CD1c-positive myeloid dendritic cell (primary cell): ENCODE measurements at regions not wholly inside any gene's neighbourhood (a gene's known extent, or its start where the extent isn't known, plus 50 kb on each side); places are given as distances from the start of the nearest gene placed in this dataset.
"Not testable (repeated sequence)": the region's sequence is repeated elsewhere in the genome, so short reads cannot be mapped to it uniquely, and the experiment has no call there.

Experiments
- DNase-seq: peaks from one replicate; pipeline ENCODE4 v3.0.0-alpha.2; 2016; ENCODE audit errors: extremely low spot score

DNA sequence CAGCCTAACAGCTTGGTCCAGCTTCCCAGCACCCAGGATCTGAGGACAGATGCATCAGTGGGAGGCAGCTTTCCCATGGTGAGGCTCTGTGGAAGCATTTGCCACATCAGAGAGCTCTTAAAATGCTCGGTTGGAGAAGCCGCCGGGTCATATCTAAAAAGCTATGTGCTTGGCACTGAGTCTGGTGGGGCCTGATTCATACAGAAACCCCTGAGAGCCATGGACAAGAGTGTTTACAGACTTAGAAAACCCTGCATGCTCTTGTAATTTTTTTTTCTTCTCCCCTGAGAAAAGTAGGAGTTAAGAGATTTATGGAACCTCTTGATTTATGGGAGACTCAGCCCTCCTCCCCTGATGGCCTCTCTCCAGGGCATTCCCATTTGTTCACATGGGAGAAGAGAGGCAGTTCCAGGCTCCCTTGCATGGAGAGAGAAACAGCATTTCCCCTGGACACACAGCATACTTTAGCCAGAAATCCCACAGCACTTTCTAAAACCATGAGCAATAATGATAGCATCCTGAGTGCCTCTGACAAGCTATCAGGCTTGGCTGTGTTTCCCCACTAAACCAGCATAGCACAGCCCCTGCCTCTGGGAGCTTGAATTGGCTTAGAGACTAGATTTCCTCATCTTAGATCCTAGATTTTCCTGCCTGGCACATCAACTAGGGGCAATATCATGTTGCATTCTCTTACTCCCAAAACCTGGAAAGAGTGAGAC, 322.1 kb upstream of the AUTS2 start:
- DNase-seq = no peak

GRCh38 chr7:69277366-69277765, 320.9 kb upstream of the AUTS2 start:
- no peak for DNase-seq

- DNase-seq = no peak
Observed at GRCh38 chr7:69282946-69283345, 315.3 kb upstream of the AUTS2 start.

GRCh38 chr7:69283421-69283820, 314.9 kb upstream of the AUTS2 start:
- no peak for DNase-seq

GRCh38 chr7:69285854-69286253, 312.4 kb upstream of the AUTS2 start:
- DNase-seq = no peak

GRCh38 chr7:69295977-69296376, 302.3 kb upstream of the AUTS2 start:
- DNase-seq = no peak

DNA sequence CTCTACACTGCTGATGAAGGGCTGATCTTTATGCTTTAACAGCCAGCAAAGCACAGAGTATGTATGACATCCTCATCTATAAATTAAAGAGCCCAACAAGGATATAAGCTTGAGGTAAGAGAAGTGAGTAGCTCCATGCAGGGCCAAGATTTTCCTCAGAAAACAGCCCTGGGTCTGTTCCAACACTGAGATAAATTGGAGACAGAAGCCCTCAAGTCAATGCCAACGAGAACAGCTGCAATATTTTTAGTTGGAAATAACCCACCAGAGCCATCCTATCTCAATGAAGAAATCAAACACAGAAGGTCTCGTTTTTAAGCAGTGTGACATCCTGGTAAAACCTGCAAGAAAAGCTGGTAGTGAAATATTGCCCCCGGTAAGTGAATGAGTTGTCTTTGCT, 297.0 kb upstream of the AUTS2 start:
- no peak for DNase-seq

DNA sequence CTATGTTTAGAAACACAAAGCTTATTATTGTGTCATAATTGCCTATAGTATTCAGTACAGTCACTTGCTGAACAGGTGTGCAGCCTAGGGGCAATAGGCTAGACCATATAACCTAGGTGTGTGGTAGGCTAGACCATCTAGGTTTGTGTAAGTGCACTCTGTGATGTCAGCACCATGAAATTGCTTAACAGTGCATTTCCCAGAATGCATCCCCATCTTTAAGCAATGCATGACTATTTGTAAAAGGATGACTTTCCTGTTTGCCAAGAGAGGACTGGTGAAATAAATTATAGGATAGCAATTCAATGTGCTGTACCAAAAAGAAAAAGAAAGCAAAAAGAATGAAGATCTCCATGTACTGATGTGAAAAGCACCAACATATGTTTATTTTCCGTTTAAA, 288.7 kb upstream of the AUTS2 start:
- no peak for DNase-seq

GRCh38 chr7:69311489-69311888, 286.8 kb upstream of the AUTS2 start:
- no peak for DNase-seq

DNA sequence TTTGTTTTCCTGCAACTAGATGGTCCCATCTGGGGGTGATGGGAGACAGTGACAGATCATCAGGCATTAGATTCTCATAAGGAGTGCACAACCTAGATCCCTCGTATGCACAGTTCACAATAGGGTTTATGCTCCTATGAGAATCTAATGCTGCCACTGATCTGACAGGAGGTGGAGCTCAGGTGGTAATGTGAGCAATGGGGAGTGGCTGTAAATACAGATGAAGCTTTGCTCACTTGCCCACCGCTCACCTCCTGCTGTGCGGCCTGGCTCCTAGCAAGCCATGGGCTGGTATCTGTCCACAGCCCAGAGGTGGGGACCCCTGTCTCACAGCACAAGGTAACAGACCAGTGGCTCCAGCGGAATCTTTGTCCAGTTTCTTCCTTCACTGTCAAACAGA, 284.4 kb upstream of the AUTS2 start:
- DNase-seq = not testable (repeated sequence)

DNA sequence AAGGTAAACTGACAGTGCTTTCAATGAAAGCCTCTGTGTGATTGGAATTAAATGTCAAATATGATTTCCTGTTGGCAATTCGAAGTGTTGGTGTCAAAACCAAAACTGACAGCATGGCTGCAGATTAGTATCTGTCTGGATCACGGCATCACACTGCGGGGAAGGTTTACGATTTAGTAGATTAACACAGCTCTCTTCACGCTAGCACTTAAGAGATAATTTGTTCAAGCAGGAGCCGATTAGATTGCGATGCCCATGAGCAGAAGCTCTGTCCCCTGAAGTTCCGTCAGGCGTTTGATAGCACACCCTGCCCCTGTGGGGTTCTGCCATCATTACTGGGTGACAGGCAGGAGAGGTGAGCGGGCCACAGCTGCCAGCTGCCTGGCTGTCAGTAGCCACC, 279.5 kb upstream of the AUTS2 start:
- DNase-seq = no peak

- DNase-seq = no peak
Observed at GRCh38 chr7:69328516-69328915, 269.8 kb upstream of the AUTS2 start.

DNA sequence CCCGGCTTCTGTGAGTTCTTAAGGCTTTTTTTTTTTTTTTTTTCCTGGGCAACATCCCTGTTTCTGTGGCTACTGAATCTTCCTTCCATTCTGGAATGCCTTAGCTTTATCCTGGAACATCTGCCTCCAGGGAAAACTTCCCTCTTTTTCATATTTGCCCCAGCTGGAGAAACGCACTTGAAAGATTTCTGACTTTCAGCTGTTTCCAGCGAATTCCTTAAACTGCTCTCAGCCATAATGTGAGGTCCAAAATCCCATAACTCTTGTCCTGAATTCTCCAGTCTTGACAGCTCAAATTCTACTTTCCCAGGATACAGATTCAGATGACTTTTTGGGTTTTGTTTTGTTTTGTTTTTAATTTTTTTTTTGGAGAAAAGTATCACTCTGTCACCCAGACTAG, 263.6 kb upstream of the AUTS2 start:
- DNase-seq = no peak

GRCh38 chr7:69335331-69335730, 262.9 kb upstream of the AUTS2 start:
- no peak for DNase-seq

DNA sequence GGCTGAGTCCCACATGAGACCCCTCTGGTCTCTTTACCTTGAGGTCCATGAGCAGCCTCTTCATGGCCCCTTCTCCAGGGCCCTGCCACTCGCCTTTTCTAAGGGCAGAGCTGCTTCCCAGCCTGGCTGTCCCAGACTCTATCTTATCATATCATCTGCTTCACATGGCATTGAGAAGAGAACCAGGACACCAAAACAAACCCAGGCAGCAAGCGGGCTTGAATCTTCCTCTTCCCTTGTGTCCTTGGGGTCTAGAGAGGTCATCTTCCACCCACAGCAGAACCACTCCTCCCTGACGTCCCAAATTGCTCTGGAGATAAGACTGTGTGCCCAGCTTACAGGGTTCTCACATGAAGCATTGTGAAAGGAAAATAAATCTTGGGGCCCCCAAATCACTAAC, 261.3 kb upstream of the AUTS2 start:
- DNase-seq = no peak

DNA sequence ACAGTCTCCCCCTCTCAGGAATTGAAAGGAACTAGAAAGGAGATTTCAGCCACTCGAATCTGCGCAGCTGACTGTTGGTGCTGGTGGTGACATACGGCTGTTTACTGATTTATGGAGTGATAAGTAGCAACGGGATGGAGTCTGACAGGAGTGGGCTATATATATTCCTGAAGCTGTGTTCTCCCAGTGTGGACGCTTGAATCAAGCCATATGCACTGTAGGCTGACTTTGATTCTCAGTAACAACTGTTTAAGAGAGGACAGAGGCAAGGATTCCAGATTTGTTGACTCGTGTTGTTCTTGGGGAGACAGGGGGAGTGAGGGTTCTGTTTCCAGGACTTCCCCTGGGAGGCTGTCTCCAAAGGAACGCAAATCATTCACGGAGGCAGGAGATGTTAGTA, 260.1 kb upstream of the AUTS2 start:
- no peak for DNase-seq

- no peak for DNase-seq
Observed at GRCh38 chr7:69341288-69341687, 257.0 kb upstream of the AUTS2 start.

DNA sequence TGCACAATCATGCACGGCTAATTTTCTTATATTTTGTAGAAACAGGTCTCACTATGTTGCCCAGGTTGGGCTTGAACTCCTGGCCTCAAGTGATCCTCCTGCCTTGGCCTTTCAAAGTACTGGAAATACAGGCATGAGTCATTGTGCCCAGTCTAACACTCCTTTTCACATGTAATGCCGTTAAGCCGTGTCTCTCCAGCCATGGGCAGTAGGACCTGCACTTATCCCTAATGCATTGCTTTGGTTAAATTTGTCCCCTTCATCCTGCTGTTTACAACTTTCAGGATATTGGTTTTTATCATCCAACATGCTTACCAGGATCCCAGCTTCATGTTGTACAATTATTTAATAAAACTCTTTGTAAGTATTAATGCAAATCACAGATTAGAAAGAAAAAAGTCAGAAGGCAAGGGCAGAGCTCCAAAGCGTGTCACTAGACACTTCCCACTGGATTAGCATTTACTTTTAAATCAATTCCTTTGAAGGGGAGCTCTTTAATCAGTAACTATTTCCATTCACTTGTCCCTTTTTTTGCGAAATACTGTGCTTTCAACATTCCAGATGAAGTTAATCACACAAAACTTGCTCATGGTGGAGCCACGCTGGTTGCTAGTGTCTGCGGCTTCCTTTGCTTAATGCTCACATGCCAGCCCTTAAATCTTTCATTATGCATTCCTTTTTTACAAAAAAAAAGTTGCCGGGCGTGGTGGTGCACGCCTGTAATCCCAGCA, 256.0 kb upstream of the AUTS2 start:
- no peak for DNase-seq

- no peak for DNase-seq
Observed at GRCh38 chr7:69349291-69349690, 249.0 kb upstream of the AUTS2 start.

- no peak for DNase-seq
Observed at GRCh38 chr7:69358163-69358821, 240.0 kb upstream of the AUTS2 start.

- no peak for DNase-seq
Observed at GRCh38 chr7:69359003-69359700, 239.1 kb upstream of the AUTS2 start.

DNA sequence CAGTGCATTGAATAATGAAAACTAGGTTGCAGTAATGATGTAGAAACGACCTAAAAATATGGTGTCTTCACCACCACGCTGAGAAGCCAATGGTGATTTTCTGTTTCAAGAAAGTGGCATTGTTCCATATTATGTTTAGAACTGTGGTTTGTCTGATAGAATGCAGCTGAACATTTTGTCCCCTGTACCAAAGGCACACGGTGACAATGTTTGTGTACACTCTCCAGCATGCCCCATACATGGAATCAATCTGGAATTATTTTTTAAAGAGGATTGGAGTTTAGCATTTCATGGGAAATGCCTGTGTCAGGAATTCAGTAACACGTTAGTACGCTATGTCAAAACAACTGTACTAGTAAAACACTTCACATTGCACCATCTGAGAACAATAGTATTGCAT, 237.4 kb upstream of the AUTS2 start:
- DNase-seq = no peak
